Astrocyte of the cerebellum (primary cell): ENCODE measurements at regions not wholly inside any gene's neighbourhood (a gene's known extent, or its start where the extent isn't known, plus 50 kb on each side); places are given as distances from the start of the nearest gene placed in this dataset.
"Not testable (repeated sequence)": the region's sequence is repeated elsewhere in the genome, so short reads cannot be mapped to it uniquely, and the experiment has no call there.

ENCODE experiments used
- DNase-seq: peaks from one replicate; pipeline ENCODE4 v3.0.0-alpha.2; 2011; ENCODE audit warnings: low read depth
- H3K4me3 ChIP-seq: 2 replicates; pipeline ENCODE4 v1.5.1; 2011; ENCODE audit warnings: mild to moderate bottlenecking, low read depth, low read length, moderate library complexity
- CTCF ChIP-seq: IDR thresholded peaks from 2 replicates; pipeline ENCODE4 v1.5.1; 2012; ENCODE audit warnings: low read length, low read depth, moderate library complexity, mild to moderate bottlenecking; ENCODE audit errors: missing control alignments
- in situ Hi-C: cut with HindIII; loops from 2 replicates; pipeline ENCODE4 v1.10.0; 2017; ENCODE audit warnings: low sequenced_read_pairs

- no peak for TF ChIP-seq CTCF
- no peak for DNase-seq
- in situ Hi-C loops = loop anchor here (25.0 kb wide), 1 partner anchor 962 kb away; no protein-coding TSS in a partner anchor
- H3K4me3 ChIP-seq = no peak overlapping the region
These were observed 92.3 kb upstream of the PHACTR1 start for GRCh38 chr6:12624142-12624837.

- no peak for TF ChIP-seq CTCF
- in situ Hi-C loops = no loop called here
- DNase-seq = no peak
- no peak overlapping the region for H3K4me3 ChIP-seq
These were observed 89.5 kb upstream of the PHACTR1 start for GRCh38 chr6:12627053-12627452.

GRCh38 chr6:12628327-12628726 is 88.2 kb upstream of the PHACTR1 start:
- in situ Hi-C loops = no loop called here
- TF ChIP-seq CTCF = no peak
- no peak overlapping the region for H3K4me3 ChIP-seq
- DNase-seq = no peak

- DNase-seq, in situ Hi-C loops, H3K4me3 ChIP-seq: not testable (repeated sequence)
These were observed 82.8 kb upstream of the PHACTR1 start for GRCh38 chr6:12633746-12634145.

GRCh38 chr6:12635375-12635774 is 81.2 kb upstream of the PHACTR1 start:
- TF ChIP-seq CTCF = no peak
- no peak for DNase-seq
- H3K4me3 ChIP-seq = no peak overlapping the region
- in situ Hi-C loops = no loop called here

- in situ Hi-C loops = no loop called here
- DNase-seq = no peak
These were observed 80.8 kb upstream of the PHACTR1 start for GRCh38 chr6:12635813-12636212.

More at GRCh38 chr6:12635813-12636212, 80.8 kb upstream of the PHACTR1 start:
- H3K4me3 ChIP-seq = no peak overlapping the region
- TF ChIP-seq CTCF = no peak
